ENCODE measurements at regions not wholly inside any gene's neighbourhood (a gene's known extent, or its start where the extent isn't known, plus 50 kb on each side); places are given as distances from the start of the nearest gene placed in this dataset.

DNA sequence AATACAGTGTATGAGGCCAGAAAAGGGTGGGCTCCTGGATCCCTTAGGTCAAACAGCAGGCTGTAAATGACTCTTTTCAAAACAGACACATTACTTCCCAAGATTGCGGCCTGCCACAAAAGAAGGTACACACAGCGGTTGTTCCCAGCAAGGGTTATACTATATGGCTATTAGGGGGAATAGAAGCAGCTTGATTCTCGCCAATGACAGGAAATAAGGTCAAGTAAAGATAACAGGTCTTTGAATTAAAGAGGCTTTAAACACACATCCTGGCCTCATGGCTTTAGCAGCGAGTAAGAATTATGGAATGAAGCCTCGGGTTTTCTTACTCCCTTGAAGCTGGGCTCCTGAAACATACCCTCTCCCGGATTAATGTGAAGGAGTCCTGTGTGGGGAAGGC, 58.3 kb downstream of the CYP26A1 start:
- TF ChIP-seq, protein P1, sequence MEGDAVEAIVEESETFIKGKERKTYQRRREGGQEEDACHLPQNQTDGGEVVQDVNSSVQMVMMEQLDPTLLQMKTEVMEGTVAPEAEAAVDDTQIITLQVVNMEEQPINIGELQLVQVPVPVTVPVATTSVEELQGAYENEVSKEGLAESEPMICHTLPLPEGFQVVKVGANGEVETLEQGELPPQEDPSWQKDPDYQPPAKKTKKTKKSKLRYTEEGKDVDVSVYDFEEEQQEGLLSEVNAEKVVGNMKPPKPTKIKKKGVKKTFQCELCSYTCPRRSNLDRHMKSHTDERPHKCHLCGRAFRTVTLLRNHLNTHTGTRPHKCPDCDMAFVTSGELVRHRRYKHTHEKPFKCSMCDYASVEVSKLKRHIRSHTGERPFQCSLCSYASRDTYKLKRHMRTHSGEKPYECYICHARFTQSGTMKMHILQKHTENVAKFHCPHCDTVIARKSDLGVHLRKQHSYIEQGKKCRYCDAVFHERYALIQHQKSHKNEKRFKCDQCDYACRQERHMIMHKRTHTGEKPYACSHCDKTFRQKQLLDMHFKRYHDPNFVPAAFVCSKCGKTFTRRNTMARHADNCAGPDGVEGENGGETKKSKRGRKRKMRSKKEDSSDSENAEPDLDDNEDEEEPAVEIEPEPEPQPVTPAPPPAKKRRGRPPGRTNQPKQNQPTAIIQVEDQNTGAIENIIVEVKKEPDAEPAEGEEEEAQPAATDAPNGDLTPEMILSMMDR (IDR thresholded peaks at IDR 0.05), result no peak
- TF ChIP-seq POLR2A (IDR thresholded peaks at IDR 0.05), result no peak

Data from sigmoid colon (tissue), 3 donors.